GM21423 (cell line): ENCODE measurements at regions not wholly inside any gene's neighbourhood (a gene's known extent, or its start where the extent isn't known, plus 50 kb on each side); places are given as distances from the start of the nearest gene placed in this dataset.
"Not testable (repeated sequence)": the region's sequence is repeated elsewhere in the genome, so short reads cannot be mapped to it uniquely, and the experiment has no call there.

Experiments used
- ATAC-seq: cut with Tn5 transposase; IDR thresholded peaks from one replicate; pipeline ENCODE4 v1.9.1; 2021; ENCODE audit warnings: mild to moderate bottlenecking, moderate library complexity; ENCODE audit not compliant: unreplicated experiment

DNA sequence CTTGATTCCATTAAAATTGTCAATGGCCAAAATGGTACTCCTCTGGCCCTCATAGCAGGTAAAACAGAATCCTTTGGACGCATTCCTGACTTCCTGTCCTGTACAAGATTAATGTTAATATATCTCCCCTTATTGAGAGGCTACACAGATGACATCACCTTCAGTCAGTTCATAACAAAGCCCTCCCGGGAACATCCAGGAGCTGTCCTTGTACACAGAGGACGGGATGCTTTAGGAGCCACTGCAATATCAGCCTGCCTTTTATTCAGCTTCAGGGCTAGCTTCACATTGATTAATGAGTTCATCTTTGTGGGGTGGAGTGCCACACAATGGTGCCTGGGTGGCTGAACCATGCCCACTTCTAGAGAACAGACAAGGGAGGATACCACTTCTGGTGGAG is 235.1 kb downstream of the NRIP1 start:
- no peak for ATAC-seq

DNA sequence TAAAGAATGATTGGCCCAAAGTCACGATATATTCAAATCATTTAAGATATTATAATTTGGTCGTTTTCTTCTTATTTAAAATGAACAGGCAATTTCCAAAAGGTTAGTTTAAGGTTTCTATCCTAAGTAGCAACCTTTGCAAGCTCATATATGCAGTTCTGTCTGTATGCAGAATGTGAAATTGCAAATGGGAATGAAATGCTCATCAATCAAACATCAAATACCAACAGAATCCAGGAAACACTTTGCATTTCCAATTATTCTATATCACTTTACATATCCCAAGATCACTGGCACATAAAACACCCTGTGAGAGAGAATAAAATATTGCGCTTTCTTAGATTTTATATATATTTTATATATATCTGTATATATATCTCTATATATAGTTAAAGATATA is 237.3 kb downstream of the NRIP1 start:
- ATAC-seq: no peak

DNA sequence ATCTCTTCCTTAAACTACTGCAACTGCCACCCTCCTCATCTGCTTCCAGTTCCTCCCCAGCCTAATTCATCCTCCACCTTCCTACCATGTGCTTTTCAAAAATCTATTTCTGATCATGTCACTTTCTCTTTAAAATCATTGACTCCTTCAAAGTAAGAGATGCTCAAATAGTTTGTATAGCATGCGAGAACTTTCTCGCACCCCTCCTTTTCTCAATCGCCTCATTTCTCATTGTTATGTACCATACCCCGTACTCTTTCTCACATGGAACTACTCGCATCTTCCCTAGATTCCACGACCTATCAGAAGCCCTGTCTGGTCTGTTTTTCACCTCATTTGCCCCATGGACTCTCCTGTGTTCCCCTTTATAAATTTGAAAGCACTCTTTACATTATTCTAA is 238.2 kb downstream of the NRIP1 start:
- no peak for ATAC-seq

DNA sequence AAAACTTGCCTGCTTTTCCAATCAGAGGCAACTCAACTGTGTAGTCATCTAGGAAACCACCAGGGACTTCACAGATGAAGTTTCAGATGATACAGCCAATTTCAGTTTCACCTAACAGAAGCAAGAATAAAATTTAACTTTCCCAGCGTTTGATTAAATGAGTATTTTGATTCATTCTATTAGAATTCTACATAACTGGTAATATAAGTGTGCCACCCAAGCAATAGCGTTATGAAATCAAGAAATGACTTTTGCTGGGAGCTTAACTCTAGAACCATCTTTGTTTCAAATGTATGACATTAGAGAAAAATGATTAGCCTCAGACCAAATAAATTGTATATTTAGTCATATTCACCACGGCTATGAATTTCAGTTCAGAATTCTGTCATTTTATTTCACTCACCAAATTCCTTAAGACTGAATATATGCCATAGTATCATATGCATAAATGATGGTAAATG is 239.3 kb downstream of the NRIP1 start:
- ATAC-seq: no peak

DNA sequence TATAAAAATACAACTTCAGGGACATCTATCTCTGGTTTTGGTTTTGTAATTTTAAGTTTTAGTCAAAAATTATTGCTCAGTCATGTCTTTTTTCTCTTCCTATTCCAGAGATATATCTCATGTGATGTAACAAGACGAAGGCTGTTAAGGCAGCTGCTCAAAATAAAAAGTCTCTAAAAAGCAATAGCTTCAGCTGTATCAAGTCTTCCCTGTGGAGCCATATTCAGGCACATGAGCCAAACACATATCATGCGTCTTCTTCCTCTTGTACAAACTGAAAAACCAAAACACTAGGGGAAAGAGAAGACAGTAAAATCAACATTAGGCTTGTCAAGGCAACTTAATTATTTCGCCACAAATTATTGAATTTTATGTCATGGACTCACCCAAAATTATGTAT is 240.7 kb downstream of the NRIP1 start:
- ATAC-seq: no peak

DNA sequence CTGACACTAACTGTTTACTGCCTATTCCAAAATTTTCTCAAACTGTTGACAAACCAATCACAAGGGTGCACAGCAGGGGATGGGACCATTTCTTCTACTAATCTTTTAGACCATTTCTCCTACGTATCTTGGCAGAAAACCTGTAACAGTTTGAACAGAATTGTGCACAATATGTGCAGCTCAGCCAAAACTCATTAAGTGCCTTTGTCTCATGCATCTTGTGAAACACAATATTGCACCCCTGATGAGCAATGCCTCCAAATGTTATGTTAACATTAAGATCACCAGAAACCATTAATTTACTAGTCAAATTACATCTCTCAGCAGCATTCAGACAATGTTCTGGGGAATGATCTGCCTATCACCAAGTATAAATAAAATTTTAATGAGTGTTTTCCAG is 247.5 kb downstream of the NRIP1 start:
- ATAC-seq: no peak

DNA sequence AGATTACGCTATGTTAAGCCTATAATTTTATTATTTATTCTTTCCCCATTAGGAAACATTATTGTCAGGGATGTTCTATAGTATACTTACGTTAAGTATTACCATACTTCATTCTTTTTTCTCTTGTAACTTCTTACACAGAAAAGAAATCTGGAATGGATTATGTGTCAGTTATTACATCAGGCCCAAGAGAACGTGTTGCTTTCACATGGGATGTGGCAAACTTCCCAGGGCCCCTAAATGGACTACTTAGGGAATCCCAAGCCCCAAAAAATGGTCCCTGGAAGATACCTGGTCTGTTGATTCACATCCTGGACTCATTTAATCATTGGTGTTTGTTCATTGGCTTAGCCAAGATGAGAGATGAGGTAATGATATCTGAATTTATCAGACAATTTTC is 249.8 kb downstream of the NRIP1 start:
- ATAC-seq: no peak

DNA sequence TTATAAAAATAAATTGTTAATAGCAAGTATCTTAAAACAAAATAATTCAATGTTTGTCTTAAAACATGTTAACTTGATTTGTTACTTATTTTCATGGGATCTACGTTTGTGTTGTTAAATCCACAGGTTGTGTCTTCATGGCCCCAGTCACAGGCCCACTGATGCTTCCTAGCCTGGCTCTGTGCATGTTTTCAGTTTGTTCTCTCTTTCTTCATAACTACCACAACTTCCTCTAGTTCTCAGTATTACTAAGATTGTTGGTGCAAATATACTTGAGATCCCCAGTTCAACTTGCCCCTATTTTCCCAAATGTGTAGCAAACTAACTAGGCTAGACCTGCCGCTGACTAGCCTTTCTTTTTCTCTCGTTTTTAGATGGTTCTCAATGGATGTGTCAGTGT is 250.5 kb downstream of the NRIP1 start:
- no peak for ATAC-seq

DNA sequence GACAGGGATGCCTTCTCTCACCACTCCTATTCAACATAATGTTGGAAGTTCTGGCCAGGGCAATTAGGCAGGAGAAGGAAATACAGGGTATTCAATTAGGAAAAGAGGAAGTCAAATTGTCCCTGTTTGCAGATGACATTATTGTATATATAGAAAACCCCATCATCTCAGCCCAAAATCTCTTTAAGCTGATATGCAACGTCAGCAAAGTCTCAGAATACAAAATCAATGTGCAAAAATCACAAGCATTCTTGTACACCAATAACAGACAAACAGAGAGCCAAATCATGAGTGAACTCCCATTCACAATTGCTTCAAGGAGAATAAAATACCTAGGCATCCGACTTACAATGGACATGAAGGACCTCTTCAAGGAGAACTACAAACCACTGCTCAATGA is 258.1 kb upstream of the SAMSN1 start:
- not testable (repeated sequence) for ATAC-seq

DNA sequence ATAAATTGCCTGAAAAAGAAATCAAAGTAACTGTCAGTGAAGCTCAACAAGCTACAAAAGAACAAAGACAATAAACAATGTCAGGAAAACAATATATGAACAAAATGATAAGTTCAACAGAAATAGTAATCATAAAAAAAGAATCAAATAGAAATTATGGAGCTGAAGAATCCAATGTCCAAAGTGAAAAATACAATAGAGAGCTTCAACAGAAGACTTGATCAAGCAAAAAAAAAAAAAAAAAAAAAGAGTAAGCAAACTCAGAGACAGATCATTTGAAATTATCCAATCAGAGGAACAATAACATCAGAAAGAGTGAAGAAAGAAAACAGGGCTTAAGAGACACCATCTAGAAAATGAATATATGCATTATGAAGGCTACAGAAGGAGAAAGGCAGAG is 251.4 kb upstream of the SAMSN1 start:
- no peak for ATAC-seq

DNA sequence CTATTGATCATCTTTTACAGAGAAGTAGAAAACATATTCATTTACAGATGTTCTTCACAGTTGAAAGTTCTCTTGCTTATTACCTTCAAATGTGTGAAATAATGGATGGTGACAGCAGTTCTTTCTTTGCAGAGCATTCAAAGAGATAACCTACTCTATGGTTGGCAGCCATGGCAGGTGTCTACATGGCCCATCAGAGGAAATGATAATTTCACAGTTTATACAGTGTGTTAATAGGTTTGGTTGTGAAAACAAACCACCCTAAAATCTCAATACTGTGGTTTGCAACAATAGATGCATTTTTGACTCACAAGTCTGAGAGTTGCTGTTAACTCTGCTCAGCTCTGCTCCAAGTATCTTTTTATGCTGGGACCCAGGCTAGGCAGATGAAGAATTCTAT is 241.2 kb upstream of the SAMSN1 start:
- no peak for ATAC-seq

DNA sequence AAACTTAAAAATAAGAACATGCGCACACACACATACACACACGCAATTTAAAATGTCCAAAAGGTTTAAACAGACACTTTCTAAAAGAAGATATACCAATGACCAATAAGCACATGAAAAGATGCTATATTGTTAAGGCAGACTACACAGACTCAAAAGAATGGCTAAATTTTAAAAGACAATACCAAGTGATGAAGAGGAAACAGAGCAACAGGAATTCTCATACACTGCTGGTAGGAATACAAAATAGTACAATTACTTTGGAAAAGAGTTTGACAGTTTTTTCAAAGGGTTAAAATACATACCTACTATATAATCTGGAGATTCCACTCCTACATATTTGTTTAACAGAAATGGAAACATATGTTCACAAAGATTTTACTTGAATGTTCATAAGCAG is 239.6 kb upstream of the SAMSN1 start:
- no peak for ATAC-seq

DNA sequence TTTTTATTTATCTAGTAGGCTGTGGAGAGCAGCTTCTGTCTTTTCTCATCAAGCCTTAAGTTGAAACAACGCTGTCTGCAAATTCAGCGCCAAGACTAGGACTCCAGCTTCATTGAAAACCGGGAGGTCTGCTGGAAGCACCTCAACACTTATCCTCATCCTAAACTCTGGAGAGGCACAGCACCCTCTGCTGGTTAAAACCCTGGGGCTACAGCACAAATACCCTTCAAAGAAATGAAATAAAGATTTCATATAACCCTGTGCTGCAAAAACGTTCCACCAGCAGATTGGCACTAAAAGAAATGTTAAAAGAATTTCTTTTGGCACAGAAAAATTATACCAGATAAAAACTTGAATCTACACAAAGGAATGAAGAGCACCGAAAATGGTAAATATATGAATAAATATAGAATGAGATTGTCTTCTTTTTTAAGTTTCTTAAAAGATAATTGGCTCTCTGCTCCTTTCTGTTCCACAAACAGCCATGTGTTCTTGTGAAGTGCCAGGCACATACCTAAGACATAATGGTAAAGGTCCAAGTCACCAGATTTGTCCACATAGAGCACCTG is 227.7 kb upstream of the SAMSN1 start:
- no peak for ATAC-seq

DNA sequence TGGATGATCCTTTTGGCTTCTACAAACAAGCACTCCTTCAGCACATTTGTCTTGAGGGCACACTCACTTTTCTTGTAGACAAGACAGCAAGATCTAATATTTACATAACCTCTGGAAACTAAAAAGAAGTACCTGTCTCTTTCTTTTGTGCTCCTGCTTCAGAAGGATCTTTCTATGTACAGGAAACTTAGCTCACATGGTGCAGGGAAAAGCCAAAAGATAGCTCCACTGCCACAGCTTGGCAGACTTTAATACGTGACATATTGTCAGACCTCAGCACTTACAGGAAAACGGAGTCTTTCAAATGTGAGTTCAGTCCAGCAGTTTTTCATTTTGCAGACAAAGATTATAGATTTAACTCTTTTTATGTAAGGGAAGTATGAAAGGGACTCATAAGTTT is 225.5 kb upstream of the SAMSN1 start:
- no peak for ATAC-seq

DNA sequence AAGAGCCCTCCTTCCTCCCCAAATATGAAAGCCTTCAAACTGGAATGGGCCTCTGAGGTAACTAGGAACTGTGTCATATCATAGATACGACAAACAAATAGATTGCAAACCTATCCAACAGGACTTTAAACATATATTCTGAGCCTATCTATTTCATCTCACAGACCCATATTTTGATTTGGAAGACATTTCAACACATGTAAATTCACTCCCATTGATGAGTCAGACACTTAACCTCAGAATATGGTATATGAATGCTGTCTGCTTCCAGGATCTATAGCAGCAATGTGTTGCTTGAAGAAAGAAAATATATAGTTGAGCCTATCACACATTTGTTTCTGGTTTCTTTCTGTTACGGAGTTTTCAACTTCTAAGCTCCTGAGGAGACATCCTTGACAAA is 221.9 kb upstream of the SAMSN1 start:
- ATAC-seq: no peak

DNA sequence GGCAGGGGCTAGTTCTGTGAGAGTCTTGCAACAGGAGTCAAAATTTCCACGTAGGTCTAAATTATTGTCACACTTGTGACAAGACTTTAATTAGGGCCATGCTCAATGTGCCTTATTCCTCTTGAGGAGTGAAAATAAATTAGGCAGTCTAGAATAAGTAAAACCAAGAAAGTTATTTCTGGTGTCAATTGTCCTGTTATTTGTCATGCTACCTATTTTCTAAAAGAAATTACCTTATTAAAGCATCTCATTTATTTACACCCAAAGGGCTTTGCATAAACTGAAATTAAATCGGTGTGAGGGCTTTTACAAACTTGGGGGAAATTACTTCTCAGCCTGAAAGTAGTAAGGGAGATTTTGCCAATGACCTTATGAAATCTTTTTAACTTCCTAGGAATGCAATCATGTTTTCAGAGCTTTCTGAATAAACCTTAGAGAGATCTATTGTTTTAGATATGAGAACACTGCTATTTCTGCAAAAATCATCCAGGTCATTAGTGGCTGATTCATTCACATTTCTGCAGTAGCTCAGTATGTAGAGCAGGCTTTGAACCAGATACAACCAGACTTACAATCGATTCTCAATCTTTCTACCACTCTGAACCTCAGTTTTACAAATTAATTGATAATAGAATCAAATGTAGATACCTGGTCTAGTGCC is 221.2 kb upstream of the SAMSN1 start:
- no peak for ATAC-seq

DNA sequence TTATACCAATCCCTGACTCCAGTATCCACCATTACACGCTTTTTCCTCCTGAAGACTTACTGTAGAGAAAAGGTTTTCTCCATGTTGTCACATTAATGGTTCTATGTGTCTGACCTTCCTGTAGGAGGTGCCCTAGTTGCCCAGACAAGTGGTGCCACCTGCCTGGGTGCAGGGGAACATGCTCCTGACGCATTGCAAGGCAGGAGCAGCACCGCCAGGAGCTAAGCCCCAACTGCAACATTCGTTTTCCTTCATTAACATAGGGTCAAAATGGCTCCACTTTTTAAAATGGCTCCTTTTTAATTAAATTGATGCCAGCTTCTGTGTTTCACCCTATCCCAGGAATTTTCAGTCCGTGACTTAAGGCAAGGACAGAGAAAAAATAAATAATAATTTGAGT is 220.1 kb upstream of the SAMSN1 start:
- no peak for ATAC-seq

DNA sequence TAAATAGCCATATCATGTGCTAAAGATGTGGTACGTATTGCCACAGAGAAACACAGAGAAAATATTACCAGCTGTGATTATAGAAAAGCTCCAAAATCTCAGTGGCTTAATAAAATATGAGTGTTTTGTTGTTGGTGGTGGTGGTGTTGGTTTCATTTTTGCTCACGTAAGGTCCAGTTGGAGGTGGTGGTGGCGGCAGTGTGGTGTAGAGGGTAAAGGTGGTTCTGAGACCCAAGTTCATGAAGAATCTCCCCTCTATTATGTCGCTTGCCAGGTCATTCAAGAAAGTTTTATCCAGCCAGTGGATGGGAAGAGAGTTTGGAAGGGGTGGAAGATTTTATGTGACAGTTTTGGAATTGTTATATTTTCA is 217.6 kb upstream of the SAMSN1 start:
- ATAC-seq: peak; percentile 31

DNA sequence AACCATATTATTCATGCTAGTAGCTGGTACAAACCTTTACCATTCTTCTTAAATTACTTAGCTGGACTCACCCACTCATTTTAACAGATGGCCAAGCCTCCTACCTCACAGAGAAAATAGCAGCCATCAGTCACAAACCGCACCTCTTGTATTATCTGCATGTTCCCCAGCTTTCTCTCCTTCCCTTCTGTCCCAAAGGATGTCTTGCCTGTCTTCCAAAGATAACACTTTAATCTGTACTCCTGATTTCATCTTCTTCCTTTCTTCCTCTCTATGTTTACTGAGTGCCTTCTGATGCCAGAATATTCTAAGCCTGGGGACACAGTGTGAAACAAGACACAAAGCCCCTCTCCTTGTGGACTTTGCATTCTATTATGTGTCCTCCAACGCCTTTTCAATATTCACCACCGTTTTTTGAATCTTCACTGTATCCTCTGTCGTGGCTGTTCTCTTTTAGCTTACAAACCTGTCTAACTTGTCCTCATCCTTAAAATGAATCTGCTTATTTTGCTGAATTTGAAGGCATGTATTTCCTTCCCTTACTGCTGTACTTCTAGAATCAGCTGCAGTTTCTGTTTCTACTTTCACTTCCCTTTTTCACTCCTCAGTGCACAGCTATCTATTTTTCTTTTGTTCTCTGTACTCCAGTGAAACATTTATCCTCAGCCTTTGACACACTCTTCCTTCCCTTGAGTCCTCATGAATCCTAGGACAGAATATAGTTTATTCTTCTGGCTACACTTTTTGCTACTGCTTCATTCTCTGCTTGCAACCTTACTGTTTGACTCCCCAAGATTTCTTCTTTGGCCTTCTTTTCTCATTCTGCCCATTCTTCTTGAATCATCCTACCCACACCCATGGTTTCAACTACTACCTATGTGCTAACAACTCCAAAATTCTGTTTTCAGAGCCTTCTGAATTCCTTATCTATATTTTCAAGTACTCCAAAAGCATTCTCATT is 216.9 kb upstream of the SAMSN1 start:
- peak; percentile 96 for ATAC-seq

DNA sequence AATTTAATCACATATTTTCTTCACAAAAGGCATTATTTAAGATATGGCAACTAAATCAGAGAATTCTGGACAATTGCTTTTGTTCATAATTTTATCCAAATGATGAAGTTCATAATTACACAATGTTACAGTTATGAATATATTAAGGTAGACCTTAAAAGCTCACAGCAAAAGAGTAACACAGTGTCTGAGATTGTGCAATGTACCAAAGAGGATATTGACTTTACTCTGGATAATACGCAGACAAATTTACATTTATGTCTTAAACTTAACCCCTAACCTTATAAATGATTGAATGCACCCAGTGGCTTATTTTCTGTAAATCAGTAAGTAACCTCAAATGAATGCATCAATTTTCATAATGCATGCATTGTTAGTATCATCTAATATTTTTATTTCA is 216.2 kb upstream of the SAMSN1 start:
- ATAC-seq: no peak

DNA sequence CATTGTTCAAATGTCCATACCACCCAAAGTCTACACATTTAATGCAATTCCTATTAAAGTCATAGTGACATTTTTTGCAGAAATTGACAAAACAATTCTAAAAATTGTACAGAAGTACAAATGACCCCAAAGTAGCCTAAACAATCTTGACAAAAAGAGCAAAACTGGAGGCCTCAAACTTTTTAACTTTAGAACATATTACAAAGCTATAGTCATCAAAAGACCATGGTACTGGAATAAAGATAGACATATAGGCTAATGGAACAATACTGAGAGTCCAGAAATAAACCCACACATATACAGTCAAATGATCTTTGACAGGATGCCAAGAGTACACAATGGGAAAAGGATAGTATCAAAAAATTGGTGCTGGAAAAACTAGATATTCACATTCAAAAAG is 213.2 kb upstream of the SAMSN1 start:
- ATAC-seq: no peak

DNA sequence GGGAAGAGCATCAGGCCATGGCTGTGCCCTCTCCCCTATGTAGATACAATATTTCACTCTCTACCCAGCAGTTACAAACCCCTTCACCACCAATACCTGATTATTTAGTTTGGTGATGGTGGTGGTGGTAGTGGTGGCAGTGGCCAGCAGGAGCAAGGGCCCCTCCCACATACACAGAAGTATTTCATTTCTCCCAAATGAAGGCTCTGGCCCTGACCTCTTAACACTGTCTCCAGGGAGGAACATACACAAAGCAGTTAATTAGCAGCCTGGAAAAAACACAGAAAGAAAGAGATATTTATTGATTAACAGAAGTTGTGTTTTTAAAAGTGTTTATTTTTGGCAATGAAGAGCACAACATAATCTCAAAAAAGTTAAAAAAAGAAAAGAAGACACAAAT is 212.7 kb upstream of the SAMSN1 start:
- no peak for ATAC-seq
